ENCODE measurements at regions not wholly inside any gene's neighbourhood (a gene's known extent, or its start where the extent isn't known, plus 50 kb on each side); places are given as distances from the start of the nearest gene placed in this dataset.

GRCh38 chr5:4191041-4191440 lies 595.4 kb downstream of the IRX1 start:
- no peak for DNase-seq (ENCODE audit: low read depth in 3 of 3)

- DNase-seq (ENCODE audit: low read depth in 3 of 3), result no peak
Observed at GRCh38 chr5:4191703-4192102, 596.1 kb downstream of the IRX1 start.

- DNase-seq (ENCODE audit: low read depth in 3 of 3), result no peak
Observed at GRCh38 chr5:4192111-4192510, 596.5 kb downstream of the IRX1 start.

- DNase-seq (ENCODE audit: low read depth in 3 of 3), result no peak
Observed at GRCh38 chr5:4196744-4197143, 601.1 kb downstream of the IRX1 start.

DNA sequence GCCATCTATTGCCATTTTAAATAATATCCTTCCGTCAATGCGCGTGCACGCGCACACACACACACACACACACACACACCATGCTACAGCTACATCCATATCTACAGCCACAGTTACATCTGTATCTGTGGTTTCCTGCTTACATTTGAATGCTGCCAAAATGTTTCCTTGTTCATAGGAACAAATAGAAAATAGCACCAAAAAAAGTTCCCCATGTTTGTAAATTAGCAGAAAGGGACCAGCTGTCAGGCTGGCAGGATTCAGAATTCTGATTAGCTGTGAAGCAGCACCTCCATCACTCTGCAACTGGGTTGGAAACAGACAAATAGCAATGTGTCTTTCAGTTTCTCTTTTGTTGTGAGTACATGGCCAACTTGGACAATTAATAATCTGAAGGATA lies 601.5 kb downstream of the IRX1 start:
- no peak for DNase-seq (ENCODE audit: low read depth in 3 of 3)

DNA sequence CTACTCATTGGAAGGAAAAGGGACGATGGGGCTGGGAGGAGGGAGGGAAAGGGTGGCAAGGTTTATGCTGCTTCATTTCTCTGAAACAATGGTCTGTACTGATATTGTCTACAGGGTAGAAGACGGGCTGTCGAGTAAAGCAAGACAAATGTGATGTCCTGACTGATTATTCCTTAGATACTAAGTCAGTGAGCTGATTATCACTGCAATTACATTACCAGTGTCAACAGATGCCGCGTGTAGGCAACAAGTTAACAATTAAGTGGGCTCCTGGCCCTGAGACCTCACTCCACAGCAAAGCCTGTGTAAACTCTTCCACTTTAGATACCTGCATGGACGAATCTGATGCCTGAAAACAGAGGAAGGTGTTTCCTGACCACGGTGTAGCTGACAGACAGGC lies 602.8 kb downstream of the IRX1 start:
- DNase-seq (ENCODE audit: low read depth in 3 of 3), result no peak

DNA sequence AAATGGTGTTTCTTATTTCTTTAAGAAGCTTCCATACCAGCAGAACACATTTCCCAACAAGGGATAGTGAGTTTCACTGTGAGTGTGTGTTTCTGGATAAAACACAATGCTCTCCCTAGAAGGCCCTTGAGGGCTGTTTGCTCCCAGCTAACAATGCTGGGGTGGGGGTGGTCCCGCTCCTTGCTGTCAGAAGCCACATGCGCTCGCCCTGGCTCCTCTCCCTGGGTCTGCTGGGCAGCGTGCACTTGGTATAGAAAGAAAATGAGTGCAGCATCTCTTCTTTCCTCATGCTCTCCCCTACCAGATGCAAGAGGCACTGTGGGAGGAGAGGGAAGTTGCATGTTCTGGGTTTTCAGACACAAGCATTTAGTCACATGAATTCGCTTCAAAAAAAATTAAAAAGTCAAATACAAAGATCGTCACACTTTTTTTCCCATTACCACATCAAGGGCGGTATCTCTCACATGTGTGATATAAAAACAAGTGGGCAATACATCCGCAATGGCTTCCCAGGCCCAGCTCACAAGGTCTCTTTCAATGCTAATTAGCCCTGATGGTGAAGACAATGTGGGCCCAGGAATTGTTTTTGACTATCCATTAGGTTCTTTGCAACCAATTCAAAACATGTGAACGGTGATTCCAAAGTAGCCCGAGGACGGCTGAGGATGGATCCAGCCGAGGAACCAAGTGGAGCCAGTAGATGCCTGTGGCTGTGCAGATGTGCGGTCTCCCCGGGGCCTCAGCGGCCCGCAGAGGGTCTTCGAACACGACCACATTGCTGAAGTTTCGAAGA lies 603.6 kb downstream of the IRX1 start:
- no peak for DNase-seq (ENCODE audit: low read depth in 3 of 3)

- no peak for DNase-seq (ENCODE audit: low read depth in 3 of 3)
Observed at GRCh38 chr5:4203146-4203545, 607.5 kb downstream of the IRX1 start.

- no peak for DNase-seq (ENCODE audit: low read depth in 3 of 3)
Observed at GRCh38 chr5:4204276-4205141, 608.9 kb downstream of the IRX1 start.

- DNase-seq (ENCODE audit: low read depth in 3 of 3), result no peak
Observed at GRCh38 chr5:4205398-4205797, 609.8 kb downstream of the IRX1 start.

GRCh38 chr5:4206127-4206526 lies 610.5 kb downstream of the IRX1 start:
- no peak for DNase-seq (ENCODE audit: low read depth in 3 of 3)

DNA sequence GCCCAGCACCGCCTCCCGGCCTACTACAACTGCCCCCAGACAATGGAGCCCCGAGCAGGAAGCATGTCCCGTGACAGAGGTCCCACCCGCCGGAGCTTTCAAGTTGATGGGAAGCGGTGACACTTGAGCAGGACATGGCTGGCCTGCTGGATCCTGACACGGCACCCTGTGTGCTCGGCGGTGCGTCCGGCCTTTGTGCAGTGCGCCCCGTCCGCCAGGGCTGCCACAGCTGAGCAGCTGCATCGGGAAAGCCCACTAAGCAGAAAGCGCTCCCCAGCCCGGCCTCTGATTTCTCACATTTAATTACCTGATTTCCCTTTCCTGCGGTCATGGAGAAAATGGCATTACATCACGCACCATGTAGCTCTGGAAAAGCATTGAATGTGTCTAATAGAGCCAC lies 611.9 kb downstream of the IRX1 start:
- DNase-seq (ENCODE audit: low read depth in 3 of 3), result no peak

DNA sequence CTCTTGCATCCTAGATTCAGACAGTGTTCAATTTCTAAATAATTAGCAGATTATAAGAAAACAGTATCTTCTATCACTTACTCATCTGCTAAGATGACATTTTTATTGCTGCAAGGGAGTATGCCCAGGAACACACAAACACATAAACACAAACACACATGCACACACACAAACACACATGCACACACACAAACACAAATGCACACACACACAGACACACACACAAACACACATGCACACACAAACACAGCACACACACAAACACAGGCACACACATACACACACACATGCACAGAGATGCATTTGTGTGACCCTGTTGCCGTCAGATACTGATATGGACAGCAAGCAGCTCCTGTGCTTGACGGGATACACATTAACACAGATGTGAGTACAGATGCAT lies 612.9 kb downstream of the IRX1 start:
- no peak for DNase-seq (ENCODE audit: low read depth in 3 of 3)

DNA sequence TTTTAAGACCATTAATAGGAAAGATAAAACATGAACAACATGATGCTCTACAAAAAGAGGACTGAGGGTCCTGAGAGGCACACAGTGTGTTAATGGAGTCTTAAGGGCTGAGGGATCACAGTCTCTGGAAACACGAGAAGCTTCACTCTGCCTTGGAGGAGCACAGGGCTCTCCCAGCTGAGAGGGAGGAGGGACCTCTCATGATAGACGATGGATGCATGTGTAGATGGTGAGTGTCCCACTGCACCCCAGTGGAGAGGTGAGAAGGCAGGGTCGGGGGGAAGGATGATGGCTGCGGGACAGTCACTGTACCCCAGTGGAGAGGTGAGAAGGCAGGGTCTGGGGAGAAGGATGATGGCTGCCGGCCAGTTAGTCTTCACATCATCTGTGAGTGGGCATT lies 613.4 kb downstream of the IRX1 start:
- DNase-seq (ENCODE audit: low read depth in 3 of 3), result no peak

DNA sequence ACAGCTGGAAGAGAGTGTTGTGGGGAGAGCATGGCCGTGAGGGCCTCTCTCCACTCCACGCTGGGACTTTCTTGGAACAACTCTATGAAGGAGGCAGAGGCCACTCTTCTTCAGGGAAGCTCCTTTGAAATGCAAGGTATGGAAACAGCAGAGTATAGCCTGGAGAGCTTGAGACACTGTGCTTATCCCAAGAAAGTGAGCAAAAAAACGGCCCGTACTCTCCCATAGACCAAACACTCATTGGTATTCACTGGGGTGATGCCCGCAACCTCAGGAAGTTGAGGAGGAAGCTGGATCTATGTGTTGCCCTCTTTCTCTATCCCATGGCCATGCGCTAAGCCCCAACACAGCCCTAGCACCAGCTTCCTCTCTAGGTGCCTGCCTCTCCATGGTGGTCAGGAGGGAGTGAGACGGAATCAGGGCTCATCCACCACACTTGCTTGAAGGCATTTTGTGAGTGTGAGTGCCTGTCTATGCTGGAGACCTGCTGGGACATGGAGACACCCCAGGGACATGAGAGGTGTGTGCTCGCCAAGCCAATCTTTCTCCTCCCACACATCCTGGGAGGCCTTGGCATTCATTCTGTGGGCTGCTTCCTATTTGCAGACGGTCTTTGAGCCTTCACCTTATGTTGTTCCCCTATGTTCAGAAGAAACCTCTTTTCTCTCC lies 616.6 kb downstream of the IRX1 start:
- DNase-seq (ENCODE audit: low read depth in 3 of 3), result no peak

- no peak for DNase-seq (ENCODE audit: low read depth in 3 of 3)
Observed at GRCh38 chr5:4212981-4213819, 617.6 kb downstream of the IRX1 start.

GRCh38 chr5:4215143-4215542 lies 619.5 kb downstream of the IRX1 start:
- DNase-seq (ENCODE audit: low read depth in 3 of 3), result no peak

DNA sequence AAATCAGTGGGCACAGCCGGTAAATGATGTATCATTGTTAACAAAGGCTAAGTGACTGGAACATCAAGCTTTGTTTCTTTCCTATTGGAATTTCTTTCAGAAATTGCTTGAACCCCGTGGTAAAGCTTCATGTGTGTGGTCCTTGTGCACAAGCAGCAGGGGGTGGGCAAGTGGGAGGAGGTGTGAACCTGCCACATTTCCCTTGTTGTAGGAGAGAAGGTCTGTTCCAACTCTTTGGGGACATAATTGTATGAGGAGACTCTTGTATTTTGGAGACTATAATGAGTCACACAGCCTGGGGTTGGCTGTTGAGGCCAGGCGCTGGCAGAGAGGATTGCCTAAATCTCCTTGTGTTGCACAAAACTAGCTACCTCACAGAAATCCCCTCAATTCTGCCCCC lies 620.5 kb downstream of the IRX1 start:
- no peak for DNase-seq (ENCODE audit: low read depth in 3 of 3)

GRCh38 chr5:4220016-4220415 lies 624.4 kb downstream of the IRX1 start:
- no peak for DNase-seq (ENCODE audit: low read depth in 3 of 3)

GRCh38 chr5:4221048-4221447 lies 625.4 kb downstream of the IRX1 start:
- no peak for DNase-seq (ENCODE audit: low read depth in 3 of 3)

GRCh38 chr5:4222147-4222546 lies 626.5 kb downstream of the IRX1 start:
- no peak for DNase-seq (ENCODE audit: low read depth in 3 of 3)

DNA sequence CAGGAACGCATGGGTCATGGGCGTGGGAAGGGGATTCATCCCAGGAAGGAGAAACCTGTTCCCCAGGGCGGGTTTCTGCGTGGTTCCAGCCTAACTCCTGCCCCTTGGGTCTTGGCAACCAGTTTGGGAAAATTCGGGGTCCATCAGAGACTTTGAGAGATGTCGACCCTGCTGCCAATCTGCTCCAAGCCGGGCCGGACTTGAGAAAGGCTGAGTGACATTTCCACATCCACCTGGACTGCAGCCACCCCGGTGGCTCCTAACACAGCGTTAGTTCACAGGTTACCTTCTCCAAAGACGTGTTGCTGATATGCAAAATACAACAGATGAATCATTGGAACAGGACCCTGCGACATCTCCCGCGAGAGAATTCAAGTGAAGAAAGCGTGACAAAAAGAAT lies 627.2 kb downstream of the IRX1 start:
- DNase-seq (ENCODE audit: low read depth in 3 of 3), result no peak

Measured in stimulated activated CD4-positive, alpha-beta T cell treated with anti-CD3 and anti-CD28 coated beads, TNF-alpha, amount 100 ng/mL, for 4 hours (primary cell).